B cell (primary cell): ENCODE measurements at regions not wholly inside any gene's neighbourhood (a gene's known extent, or its start where the extent isn't known, plus 50 kb on each side); places are given as distances from the start of the nearest gene placed in this dataset.

ENCODE experiments used
- EZH2 ChIP-seq: IDR thresholded peaks from 2 replicates; pipeline ENCODE4 v1.6.1; 2012; ENCODE audit warnings: borderline replicate concordance, low read depth, mild to moderate bottlenecking, moderate library complexity, low read length; ENCODE audit not compliant: insufficient read depth, poor library complexity, severe bottlenecking
- TF ChIP-seq, protein P1 (sequence below): fragments of 200-600 bp; IDR thresholded peaks from one replicate; pipeline ENCODE4 v1.8.0; 2022; ENCODE audit warnings: antibody characterized with exemption, mild to moderate bottlenecking

GRCh38 chr11:70760416-70761020 is 362.2 kb downstream of the CTTN start:
- TF ChIP-seq, protein P1, sequence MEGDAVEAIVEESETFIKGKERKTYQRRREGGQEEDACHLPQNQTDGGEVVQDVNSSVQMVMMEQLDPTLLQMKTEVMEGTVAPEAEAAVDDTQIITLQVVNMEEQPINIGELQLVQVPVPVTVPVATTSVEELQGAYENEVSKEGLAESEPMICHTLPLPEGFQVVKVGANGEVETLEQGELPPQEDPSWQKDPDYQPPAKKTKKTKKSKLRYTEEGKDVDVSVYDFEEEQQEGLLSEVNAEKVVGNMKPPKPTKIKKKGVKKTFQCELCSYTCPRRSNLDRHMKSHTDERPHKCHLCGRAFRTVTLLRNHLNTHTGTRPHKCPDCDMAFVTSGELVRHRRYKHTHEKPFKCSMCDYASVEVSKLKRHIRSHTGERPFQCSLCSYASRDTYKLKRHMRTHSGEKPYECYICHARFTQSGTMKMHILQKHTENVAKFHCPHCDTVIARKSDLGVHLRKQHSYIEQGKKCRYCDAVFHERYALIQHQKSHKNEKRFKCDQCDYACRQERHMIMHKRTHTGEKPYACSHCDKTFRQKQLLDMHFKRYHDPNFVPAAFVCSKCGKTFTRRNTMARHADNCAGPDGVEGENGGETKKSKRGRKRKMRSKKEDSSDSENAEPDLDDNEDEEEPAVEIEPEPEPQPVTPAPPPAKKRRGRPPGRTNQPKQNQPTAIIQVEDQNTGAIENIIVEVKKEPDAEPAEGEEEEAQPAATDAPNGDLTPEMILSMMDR: no peak
- TF ChIP-seq EZH2: no peak
